Cardiac septum (tissue), 1 donor: ENCODE measurements at regions not wholly inside any gene's neighbourhood (a gene's known extent, or its start where the extent isn't known, plus 50 kb on each side); places are given as distances from the start of the nearest gene placed in this dataset.

ENCODE experiments used
- DNase-seq: peaks from one replicate; pipeline ENCODE4 v3.0.0-alpha.2; 2020; ENCODE audit warnings: low spot score
- intact Hi-C: fragments of 100-400 bp; cut with DNase I; formaldehyde crosslinking; loops from one replicate; pipeline ENCODE4 v1.14.0; 2022
- donor health status: DM: no; HTN: no; CAD: no.

GRCh38 chr16:35221482-35222185 lies 1762.2 kb downstream of the TP53TG3F start:
- DNase-seq: no peak
- intact Hi-C loops: no loop called here

- no peak for DNase-seq
- intact Hi-C loops: no loop called here
These were observed 1775.3 kb downstream of the TP53TG3F start for GRCh38 chr16:35234679-35235078.

GRCh38 chr16:35239561-35239960 lies 1780.1 kb downstream of the TP53TG3F start:
- DNase-seq: no peak
- intact Hi-C loops: no loop called here

DNA sequence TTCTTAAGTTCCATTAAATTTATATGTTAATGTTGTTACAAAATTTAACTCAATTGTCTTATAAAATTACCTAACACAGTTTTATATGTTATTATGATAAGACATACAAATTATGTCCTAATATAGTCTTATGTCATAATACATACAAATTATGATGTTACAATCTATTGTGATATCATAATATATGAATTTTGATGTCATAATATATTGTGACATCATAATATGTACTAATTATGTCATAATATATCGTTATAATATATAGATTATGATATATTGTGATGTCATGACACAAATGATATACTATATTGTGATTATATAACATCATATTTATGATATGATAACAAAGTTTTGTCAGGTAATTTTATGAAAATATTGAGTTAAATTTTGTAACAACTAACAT lies 1789.6 kb downstream of the TP53TG3F start:
- DNase-seq: no peak
- intact Hi-C loops: no loop called here

- intact Hi-C loops: no loop called here
- no peak for DNase-seq
These were observed 1793.0 kb downstream of the TP53TG3F start for GRCh38 chr16:35252356-35252936.

- no peak for DNase-seq
These were observed 1795.9 kb downstream of the TP53TG3F start for GRCh38 chr16:35255186-35255803.

GRCh38 chr16:35255816-35256215 lies 1796.4 kb downstream of the TP53TG3F start:
- DNase-seq: no peak
- intact Hi-C loops: no loop called here

More at GRCh38 chr16:35255186-35255803, 1795.9 kb downstream of the TP53TG3F start:
- intact Hi-C loops: no loop called here

- DNase-seq: no peak
- intact Hi-C loops: no loop called here
These were observed 1799.0 kb downstream of the TP53TG3F start for GRCh38 chr16:35258381-35258780.

DNA sequence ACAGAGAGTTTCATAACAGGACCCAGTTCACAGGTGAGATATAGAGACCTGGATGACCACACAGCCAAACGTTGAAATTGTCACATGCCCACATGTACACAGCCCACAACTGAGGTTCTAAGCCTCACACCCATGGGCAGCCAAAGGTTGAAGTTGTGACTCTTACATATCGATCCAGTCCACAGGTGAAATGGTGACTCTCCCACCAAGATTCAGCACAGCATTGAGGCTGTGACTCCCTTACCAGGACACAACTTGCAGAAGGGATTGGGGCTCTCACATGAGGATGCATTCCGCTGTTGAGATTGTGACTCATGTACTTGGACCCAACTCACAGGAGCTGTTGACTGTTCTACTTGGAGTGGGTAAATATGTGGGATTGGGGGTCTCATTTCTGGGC lies 1836.4 kb downstream of the TP53TG3F start:
- intact Hi-C loops: no loop called here
- no peak for DNase-seq

- DNase-seq: no peak
- intact Hi-C loops: no loop called here
These were observed 1837.7 kb downstream of the TP53TG3F start for GRCh38 chr16:35296962-35297653.

DNA sequence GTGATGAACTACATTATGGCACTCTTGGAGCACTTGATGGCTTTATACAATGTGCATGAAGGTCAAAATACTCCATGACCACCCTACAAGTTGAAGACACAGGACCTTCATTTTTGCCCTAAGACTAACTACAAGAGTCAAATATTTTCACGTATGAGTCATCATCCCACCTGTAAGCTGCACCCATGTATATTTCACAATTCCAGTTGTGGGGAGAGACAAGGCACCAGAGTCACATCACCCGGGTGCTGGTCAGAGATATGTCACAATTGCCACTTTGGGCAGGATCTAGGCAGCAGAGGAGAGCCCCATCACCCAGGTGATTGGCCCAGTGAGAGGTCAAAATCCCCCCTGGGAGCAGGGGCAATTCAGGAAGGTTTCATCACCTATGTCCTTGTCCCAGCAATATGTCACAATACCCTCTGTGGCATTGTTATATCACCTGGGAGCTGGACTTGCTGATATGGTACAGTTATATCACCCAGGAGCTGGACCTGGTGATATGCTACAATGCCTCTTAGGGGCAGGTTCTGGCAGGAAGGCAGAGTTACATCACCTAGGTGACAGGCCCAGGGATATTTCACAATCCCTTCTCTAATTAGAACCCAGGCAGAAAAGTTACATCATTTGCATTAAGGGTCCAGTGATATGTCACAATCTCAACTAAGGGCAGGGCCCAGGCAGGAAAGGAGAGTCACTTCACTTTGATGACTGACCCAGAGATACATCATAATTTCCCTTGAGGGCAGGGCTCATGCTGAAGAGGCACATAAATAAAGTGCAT lies 1839.2 kb downstream of the TP53TG3F start:
- intact Hi-C loops: no loop called here
- no peak for DNase-seq

DNA sequence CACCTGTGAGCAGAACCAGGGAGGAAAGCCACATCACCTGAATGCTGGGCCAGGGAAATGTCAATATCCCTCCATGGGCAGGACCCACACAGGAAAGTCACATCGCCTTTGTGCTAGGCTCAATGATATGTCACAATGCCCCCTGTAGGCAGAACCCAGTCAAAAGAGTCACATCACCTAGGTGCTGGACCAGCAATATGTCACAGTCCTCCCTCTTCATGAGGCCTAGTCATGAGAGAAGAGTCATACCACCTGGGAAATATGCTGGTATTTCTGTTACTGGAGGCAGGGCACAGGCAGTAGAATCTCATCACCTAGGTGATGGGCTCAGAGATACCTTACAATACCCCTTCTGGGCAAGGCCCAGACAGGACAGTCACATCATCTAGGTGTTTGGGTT lies 1843.4 kb downstream of the TP53TG3F start:
- intact Hi-C loops: no loop called here
- DNase-seq: no peak

GRCh38 chr16:35305476-35305875 lies 1846.1 kb downstream of the TP53TG3F start:
- DNase-seq: no peak
- intact Hi-C loops: no loop called here

DNA sequence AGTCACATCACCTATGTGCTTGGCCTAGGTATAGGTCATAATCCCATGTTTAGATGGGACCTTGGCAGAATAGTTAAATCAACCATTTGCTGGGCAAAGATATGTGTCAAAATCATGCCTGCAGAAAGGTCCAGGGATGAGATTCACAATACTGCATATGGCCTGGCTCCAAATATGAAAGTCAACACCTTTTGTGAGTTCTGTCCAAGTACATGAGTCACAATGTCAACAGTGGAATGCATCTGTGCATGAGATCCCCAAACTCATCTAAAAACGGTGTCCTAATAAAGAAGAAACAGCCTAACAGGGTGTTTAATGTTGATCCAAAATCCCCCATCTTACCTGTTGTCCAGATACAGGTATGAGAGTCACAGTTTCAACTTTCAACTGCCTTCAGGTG lies 1847.5 kb downstream of the TP53TG3F start:
- no peak for DNase-seq
- intact Hi-C loops: no loop called here

DNA sequence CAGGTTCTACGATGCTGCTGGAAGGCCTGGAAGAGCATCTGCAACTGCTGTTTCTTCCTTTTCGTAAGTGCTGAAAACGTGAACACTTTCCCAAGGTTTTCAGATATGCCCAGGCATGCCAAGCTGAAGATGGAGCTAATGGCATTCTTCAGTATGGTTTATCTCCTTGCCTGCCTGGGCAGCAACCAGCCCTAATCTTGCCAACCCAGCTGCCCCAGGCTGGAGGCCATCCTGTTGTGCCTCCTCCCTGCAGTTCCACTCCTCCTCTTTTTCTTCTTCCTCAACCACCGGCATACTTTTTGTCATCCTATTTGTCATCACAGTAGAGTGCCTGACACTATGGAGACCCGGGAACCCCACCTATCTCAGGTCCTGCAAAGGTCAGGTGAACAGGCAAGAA lies 1849.3 kb downstream of the TP53TG3F start:
- intact Hi-C loops: no loop called here

DNA sequence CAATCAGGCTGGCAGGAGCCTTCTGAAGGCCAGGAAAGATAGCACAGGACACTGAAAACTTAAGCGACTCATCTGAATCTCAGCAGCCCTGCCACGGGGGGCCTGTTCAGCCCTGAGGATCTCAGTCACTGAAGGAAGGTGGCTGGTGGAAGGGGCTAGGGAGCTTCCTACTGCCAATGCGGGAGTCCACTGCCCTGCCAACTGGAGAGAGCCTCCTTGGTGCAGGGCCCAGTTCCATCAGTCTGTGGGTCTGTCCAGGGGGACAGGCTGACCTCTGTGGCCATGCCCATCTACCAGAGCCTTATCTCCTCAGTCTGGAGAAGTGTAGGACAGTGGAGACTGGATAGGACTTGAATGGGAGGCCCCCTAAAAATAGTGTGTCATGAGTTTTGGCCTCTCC lies 1851.6 kb downstream of the TP53TG3F start:
- DNase-seq: no peak
- intact Hi-C loops: no loop called here

More for the DNA sequence above, 1849.3 kb downstream of the TP53TG3F start:
- no peak for DNase-seq

GRCh38 chr16:35311475-35311874 lies 1852.1 kb downstream of the TP53TG3F start:
- no peak for DNase-seq
- intact Hi-C loops: no loop called here

GRCh38 chr16:35314298-35314697 lies 1854.9 kb downstream of the TP53TG3F start:
- no peak for DNase-seq
- intact Hi-C loops: no loop called here

- intact Hi-C loops: no loop called here
- DNase-seq: no peak
These were observed 1860.3 kb downstream of the TP53TG3F start for GRCh38 chr16:35319536-35320192.
